ENCODE measurements at regions not wholly inside any gene's neighbourhood (a gene's known extent, or its start where the extent isn't known, plus 50 kb on each side); places are given as distances from the start of the nearest gene placed in this dataset.

GRCh38 chr14:100399052-100399849, 76.1 kb downstream of the SLC25A47 start:
- DNase-seq: no peak

GRCh38 chr14:100400115-100400514, 77.0 kb downstream of the SLC25A47 start:
- DNase-seq: no peak

GRCh38 chr14:100401031-100401692, 78.0 kb downstream of the SLC25A47 start:
- DNase-seq: no peak

- no peak for DNase-seq
Measured at GRCh38 chr14:100401792-100402191, 78.7 kb downstream of the SLC25A47 start.

GRCh38 chr14:100402631-100403030, 79.5 kb downstream of the SLC25A47 start:
- DNase-seq: no peak

GRCh38 chr14:100403105-100403504, 80.0 kb downstream of the SLC25A47 start:
- DNase-seq: no peak

GRCh38 chr14:100403802-100404365, 80.7 kb downstream of the SLC25A47 start:
- no peak for DNase-seq

- DNase-seq: no peak
Measured at GRCh38 chr14:100404419-100404818, 81.3 kb downstream of the SLC25A47 start.

GRCh38 chr14:100405760-100406455, 82.8 kb downstream of the SLC25A47 start:
- DNase-seq: no peak

- peak in 1 of 2 experiments; percentile 17 for DNase-seq
Measured at GRCh38 chr14:100406505-100407131, 83.5 kb downstream of the SLC25A47 start.

GRCh38 chr14:100407376-100408102, 84.4 kb downstream of the SLC25A47 start:
- DNase-seq: no peak

- no peak for DNase-seq
Measured at GRCh38 chr14:100408350-100409002, 85.3 kb downstream of the SLC25A47 start.

GRCh38 chr14:100409003-100409360, 85.8 kb downstream of the SLC25A47 start:
- no peak for DNase-seq

- no peak for DNase-seq
Measured at GRCh38 chr14:100409651-100410050, 86.5 kb downstream of the SLC25A47 start.

- no peak for DNase-seq
Measured at GRCh38 chr14:100410056-100410565, 87.0 kb downstream of the SLC25A47 start.

GRCh38 chr14:100413699-100414098, 90.6 kb downstream of the SLC25A47 start:
- no peak for DNase-seq

GRCh38 chr14:100415226-100415625, 92.1 kb downstream of the SLC25A47 start:
- DNase-seq: no peak

GRCh38 chr14:100416081-100416680, 93.0 kb downstream of the SLC25A47 start:
- DNase-seq: no peak

- no peak for DNase-seq
Measured at GRCh38 chr14:100416921-100417860, 94.1 kb downstream of the SLC25A47 start.

GRCh38 chr14:100419856-100420255, 96.7 kb downstream of the SLC25A47 start:
- DNase-seq: no peak

All from activated CD4-positive, alpha-beta T cell treated with anti-CD3 and anti-CD28 coated beads, Interleukin-2, amount 50 U/mL, for 48 hours (primary cell).